MM.1S (cell line): ENCODE measurements at regions not wholly inside any gene's neighbourhood (a gene's known extent, or its start where the extent isn't known, plus 50 kb on each side); places are given as distances from the start of the nearest gene placed in this dataset.

Experiments used
- EZH2 ChIP-seq: fragments of 300-600 bp; sonication (generic); optimal IDR thresholded peaks from 2 replicates; pipeline ENCODE3; 2017; ENCODE audit warnings: low read depth, mild to moderate bottlenecking, antibody characterized with exemption, low read length, mixed read lengths
- TF ChIP-seq, protein P1 (sequence below): fragments of 300-600 bp; sonication (generic); IDR thresholded peaks from 2 replicates; pipeline ENCODE4 v1.5.1; 2016; ENCODE audit warnings: antibody characterized with exemption, low read length, mixed read lengths

DNA sequence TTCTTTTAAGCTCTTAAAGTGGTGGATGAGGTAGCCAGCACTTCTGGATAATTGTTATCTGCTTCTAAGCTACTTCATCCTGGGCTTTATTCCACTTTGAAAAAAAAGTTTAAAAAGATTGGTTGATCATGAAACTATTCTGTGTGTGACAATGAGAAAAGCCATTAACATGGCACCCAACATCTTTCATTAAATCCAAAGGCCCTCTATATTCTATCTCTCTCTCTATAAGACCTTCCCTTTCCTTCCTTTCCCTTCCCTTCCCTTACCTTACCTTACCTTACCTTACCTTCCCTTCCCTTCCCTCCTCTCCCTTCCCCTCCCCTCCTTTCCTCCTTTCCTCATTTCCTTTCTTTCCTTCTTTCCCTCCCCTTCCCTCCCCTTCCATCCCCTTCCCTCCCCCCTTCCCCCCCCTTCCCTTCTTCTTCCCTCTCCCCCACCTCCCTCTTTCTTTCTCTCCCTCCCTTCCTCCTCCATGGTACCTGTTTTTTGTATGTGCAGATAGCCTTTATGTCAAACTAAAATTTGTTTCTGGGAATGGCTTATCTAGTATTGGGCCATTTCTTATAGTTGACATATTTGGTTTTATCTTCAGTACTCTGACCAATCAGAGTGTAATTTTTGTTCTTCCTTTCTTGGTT lies 218.7 kb downstream of the DKK1 start:
- no peak for TF ChIP-seq EZH2
- TF ChIP-seq, protein P1, sequence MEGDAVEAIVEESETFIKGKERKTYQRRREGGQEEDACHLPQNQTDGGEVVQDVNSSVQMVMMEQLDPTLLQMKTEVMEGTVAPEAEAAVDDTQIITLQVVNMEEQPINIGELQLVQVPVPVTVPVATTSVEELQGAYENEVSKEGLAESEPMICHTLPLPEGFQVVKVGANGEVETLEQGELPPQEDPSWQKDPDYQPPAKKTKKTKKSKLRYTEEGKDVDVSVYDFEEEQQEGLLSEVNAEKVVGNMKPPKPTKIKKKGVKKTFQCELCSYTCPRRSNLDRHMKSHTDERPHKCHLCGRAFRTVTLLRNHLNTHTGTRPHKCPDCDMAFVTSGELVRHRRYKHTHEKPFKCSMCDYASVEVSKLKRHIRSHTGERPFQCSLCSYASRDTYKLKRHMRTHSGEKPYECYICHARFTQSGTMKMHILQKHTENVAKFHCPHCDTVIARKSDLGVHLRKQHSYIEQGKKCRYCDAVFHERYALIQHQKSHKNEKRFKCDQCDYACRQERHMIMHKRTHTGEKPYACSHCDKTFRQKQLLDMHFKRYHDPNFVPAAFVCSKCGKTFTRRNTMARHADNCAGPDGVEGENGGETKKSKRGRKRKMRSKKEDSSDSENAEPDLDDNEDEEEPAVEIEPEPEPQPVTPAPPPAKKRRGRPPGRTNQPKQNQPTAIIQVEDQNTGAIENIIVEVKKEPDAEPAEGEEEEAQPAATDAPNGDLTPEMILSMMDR: no peak
